ENCODE measurements at regions not wholly inside any gene's neighbourhood (a gene's known extent, or its start where the extent isn't known, plus 50 kb on each side); places are given as distances from the start of the nearest gene placed in this dataset.
"Not testable (repeated sequence)": the region's sequence is repeated elsewhere in the genome, so short reads cannot be mapped to it uniquely, and the experiment has no call there.

- TF ChIP-seq CTCF (conservative IDR thresholded peaks at IDR 0.05; ENCODE audit: low read depth, low read length); EZH2 (IDR thresholded peaks at IDR 0.05; ENCODE audit: low read length, unreplicated experiment): not testable (repeated sequence)
Observed at GRCh38 chr2:149855859-149856258, 268.3 kb upstream of the MMADHC start.

All from PC-3 (cell line).